Mesenchymal stem cell (in vitro differentiated cells and primary cell): ENCODE measurements at regions not wholly inside any gene's neighbourhood (a gene's known extent, or its start where the extent isn't known, plus 50 kb on each side); places are given as distances from the start of the nearest gene placed in this dataset.
A peak's percentile ranks its signal among the peaks of the same experiment; 100 is the strongest.

ENCODE experiments used
- DNase-seq: peaks from one replicate; pipeline ENCODE4 v3.0.0-alpha.2; 2013
- H2AFZ ChIP-seq: one replicate; pipeline ENCODE4 v1.6.1; 2013; ENCODE audit warnings: low read depth, mild to moderate bottlenecking, control low read depth, inconsistent platforms, low read length, moderate library complexity
- H2AK5ac ChIP-seq: 2 replicates; pipeline ENCODE4 v1.6.1; 2013; ENCODE audit warnings: low read length, moderate library complexity, mild to moderate bottlenecking, inconsistent platforms; ENCODE audit not compliant: severe bottlenecking
- H2BK120ac ChIP-seq: one replicate; pipeline ENCODE4 v1.6.1; 2013; ENCODE audit warnings: low read depth, mild to moderate bottlenecking, inconsistent platforms, low read length, moderate library complexity
- H2BK12ac ChIP-seq, 2 experiments: one replicate each; pipeline ENCODE4 v1.6.1; 2013; ENCODE audit warnings: inconsistent platforms in 2 of 2, low read length in 2 of 2, mild to moderate bottlenecking in 2 of 2, moderate library complexity in 2 of 2, control low read depth in 1 of 2
- H2BK15ac ChIP-seq: one replicate; pipeline ENCODE4 v1.6.1; 2013; ENCODE audit warnings: mild to moderate bottlenecking, low read depth, inconsistent platforms; ENCODE audit not compliant: poor library complexity, severe bottlenecking
- H2BK5ac ChIP-seq: 2 replicates; pipeline ENCODE4 v1.6.1; 2013; ENCODE audit warnings: low read depth, mild to moderate bottlenecking, low read length, control low read depth, inconsistent platforms; ENCODE audit not compliant: poor library complexity, severe bottlenecking
- H3K14ac ChIP-seq, 2 experiments: one replicate each; pipeline ENCODE4 v1.6.1; 2013; ENCODE audit warnings: inconsistent platforms in 2 of 2, low read length in 2 of 2, control low read depth in 1 of 2, mild to moderate bottlenecking in 1 of 2, moderate library complexity in 1 of 2
- H3K18ac ChIP-seq, 2 experiments: one replicate each; pipeline ENCODE4 v1.6.1; 2013; ENCODE audit warnings: inconsistent platforms in 2 of 2, low read length in 2 of 2, control low read depth in 1 of 2, low read depth in 1 of 2, mild to moderate bottlenecking in 1 of 2
- H3K23ac ChIP-seq, 2 experiments: one replicate each; pipeline ENCODE4 v1.6.1; 2013; ENCODE audit warnings: inconsistent platforms in 2 of 2, low read length in 2 of 2, mild to moderate bottlenecking in 2 of 2, moderate library complexity in 2 of 2, control low read depth in 1 of 2
- H3K27ac ChIP-seq: 2 replicates; pipeline ENCODE4 v1.5.1; 2013; ENCODE audit warnings: mild to moderate bottlenecking, moderate library complexity, low read length, control low read depth, inconsistent platforms; ENCODE audit not compliant: poor library complexity, severe bottlenecking
- H3K27me3 ChIP-seq, 2 experiments: 2 replicates each; pipeline versions ENCODE4 v1.6.1 to v1.7.0; 2013; ENCODE audit warnings: low read length in 2 of 2, mild to moderate bottlenecking in 2 of 2, moderate library complexity in 2 of 2, control low read depth in 1 of 2, inconsistent platforms in 1 of 2; ENCODE audit not compliant: control insufficient read depth in 1 of 2, insufficient read depth in 1 of 2
- H3K36me3 ChIP-seq, 2 experiments: 2 replicates each; pipeline versions ENCODE4 v1.6.1 to v1.7.0; 2013; ENCODE audit warnings: low read length in 2 of 2, control low read depth in 1 of 2, inconsistent platforms in 1 of 2, low read depth in 1 of 2, mild to moderate bottlenecking in 1 of 2; ENCODE audit not compliant: insufficient read depth in 2 of 2, control insufficient read depth in 1 of 2
- H3K4ac ChIP-seq, 2 experiments: one replicate each; pipeline ENCODE4 v1.6.1; 2013; ENCODE audit warnings: inconsistent platforms in 2 of 2, low read length in 2 of 2, mild to moderate bottlenecking in 2 of 2, moderate library complexity in 2 of 2, control low read depth in 1 of 2, low read depth in 1 of 2
- H3K4me1 ChIP-seq: 2 replicates; pipeline ENCODE4 v1.6.1; 2013; ENCODE audit warnings: low read depth, low read length, control low read depth; ENCODE audit not compliant: control insufficient read depth, insufficient read depth
- H3K4me2 ChIP-seq: 2 replicates; pipeline ENCODE4 v1.6.1; 2013; ENCODE audit warnings: low read length, mild to moderate bottlenecking, inconsistent platforms; ENCODE audit not compliant: poor library complexity, severe bottlenecking
- H3K4me3 ChIP-seq, 2 experiments: 2 replicates each; pipeline versions ENCODE4 v1.5.1 to v1.7.0; 2013; ENCODE audit warnings: low read length in 2 of 2, mild to moderate bottlenecking in 2 of 2, control low read depth in 1 of 2, low read depth in 1 of 2; ENCODE audit not compliant: insufficient read depth in 1 of 2
- H3K79me1 ChIP-seq: replicated peaks from 2 replicates; pipeline ENCODE4 v1.6.1; 2013; ENCODE audit warnings: mild to moderate bottlenecking, control low read depth, low read length, inconsistent platforms; ENCODE audit not compliant: poor library complexity, severe bottlenecking
- H3K9ac ChIP-seq: 2 replicates; pipeline ENCODE4 v1.7.0; 2013; ENCODE audit warnings: mild to moderate bottlenecking, low read length, moderate library complexity
- H3K9me3 ChIP-seq: 2 replicates; pipeline ENCODE4 v1.7.0; 2013; ENCODE audit warnings: mild to moderate bottlenecking, low read length; ENCODE audit not compliant: control insufficient read depth
- H4K8ac ChIP-seq: one replicate; pipeline ENCODE4 v1.6.1; 2013; ENCODE audit warnings: inconsistent platforms, mild to moderate bottlenecking, low read length, moderate library complexity
- H4K91ac ChIP-seq: one replicate; pipeline ENCODE4 v1.6.1; 2013; ENCODE audit warnings: mild to moderate bottlenecking, low read length, inconsistent platforms
- WGBS: methylation state at CpG from one replicate; pipeline ENCODE4 v1.1.7; 2013; ENCODE audit warnings: mixed read lengths; 5-methylcytosine and 5-hydroxymethylcytosine counted together

GRCh38 chr21:16075649-16076282 is 346.0 kb downstream of the USP25 start:
- no peak overlapping the region for H3K27ac ChIP-seq
- H2BK120ac ChIP-seq, result no peak overlapping the region
- no peak for DNase-seq
- no peak overlapping the region for H3K18ac ChIP-seq
- H3K27me3 ChIP-seq, result no peaks in the 10 kb centered on the region
- no peaks in the 10 kb centered on the region for H3K36me3 ChIP-seq
- no peaks in the 10 kb centered on the region for H3K9me3 ChIP-seq
- no peak overlapping the region for H3K23ac ChIP-seq
- H2BK12ac ChIP-seq, result no peak overlapping the region
- H3K79me1 ChIP-seq, result no peaks in the 10 kb centered on the region
- no peak overlapping the region for H2AK5ac ChIP-seq
- no peak overlapping the region for H2BK15ac ChIP-seq
- no peak overlapping the region for H4K91ac ChIP-seq
- no peak overlapping the region for H3K4me2 ChIP-seq
- no peak overlapping the region for H2BK5ac ChIP-seq
- WGBS, result 96% methylated on average over 4 of the region's 5 CpGs
- no peak overlapping the region for H2AFZ ChIP-seq
- no peak overlapping the region for H3K4ac ChIP-seq
- no peak overlapping the region for H3K14ac ChIP-seq
- no peaks in the 10 kb centered on the region for H3K4me1 ChIP-seq
- no peak overlapping the region for H3K4me3 ChIP-seq
- H3K9ac ChIP-seq, result no peak overlapping the region
- H4K8ac ChIP-seq, result no peak overlapping the region

DNA sequence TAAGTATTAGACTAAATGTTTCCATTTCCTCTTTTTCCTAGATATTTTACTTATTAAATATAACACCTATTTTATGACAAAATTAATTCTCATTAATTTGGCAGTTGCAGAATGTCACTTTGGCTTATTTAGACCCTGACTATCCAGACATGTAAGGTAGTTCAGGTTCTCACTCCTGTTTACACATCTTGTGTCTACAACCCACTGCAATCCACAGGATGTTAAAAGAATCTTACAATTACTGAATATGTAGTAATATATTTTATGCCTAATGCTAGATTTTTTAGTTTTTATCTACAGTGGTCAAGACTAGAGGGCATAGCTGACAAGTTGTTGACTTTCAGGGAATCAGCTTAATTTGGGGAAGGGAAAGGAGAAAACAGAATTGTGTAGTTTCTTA is 346.7 kb downstream of the USP25 start:
- no peaks in the 10 kb centered on the region for H3K27me3 ChIP-seq
- H2AFZ ChIP-seq, result no peak overlapping the region
- no peak overlapping the region for H2BK120ac ChIP-seq
- H3K79me1 ChIP-seq, result no peaks in the 10 kb centered on the region
- no peaks in the 10 kb centered on the region for H3K4me1 ChIP-seq
- H2BK5ac ChIP-seq, result no peak overlapping the region
- H3K36me3 ChIP-seq, result no peaks in the 10 kb centered on the region
- H3K9me3 ChIP-seq, result no peaks in the 10 kb centered on the region
- DNase-seq, result no peak
- no peak overlapping the region for H3K4me3 ChIP-seq
- H3K27ac ChIP-seq, result no peak overlapping the region
- no peak overlapping the region for H3K4me2 ChIP-seq
- H2BK15ac ChIP-seq, result no peak overlapping the region
- H4K8ac ChIP-seq, result no peak overlapping the region
- no peak overlapping the region for H4K91ac ChIP-seq
- no peak overlapping the region for H2BK12ac ChIP-seq
- H3K14ac ChIP-seq, result no peak overlapping the region
- H3K9ac ChIP-seq, result no peak overlapping the region
- H3K23ac ChIP-seq, result no peak overlapping the region
- no peak overlapping the region for H2AK5ac ChIP-seq
- no peak overlapping the region for H3K18ac ChIP-seq
- H3K4ac ChIP-seq, result no peak overlapping the region

DNA sequence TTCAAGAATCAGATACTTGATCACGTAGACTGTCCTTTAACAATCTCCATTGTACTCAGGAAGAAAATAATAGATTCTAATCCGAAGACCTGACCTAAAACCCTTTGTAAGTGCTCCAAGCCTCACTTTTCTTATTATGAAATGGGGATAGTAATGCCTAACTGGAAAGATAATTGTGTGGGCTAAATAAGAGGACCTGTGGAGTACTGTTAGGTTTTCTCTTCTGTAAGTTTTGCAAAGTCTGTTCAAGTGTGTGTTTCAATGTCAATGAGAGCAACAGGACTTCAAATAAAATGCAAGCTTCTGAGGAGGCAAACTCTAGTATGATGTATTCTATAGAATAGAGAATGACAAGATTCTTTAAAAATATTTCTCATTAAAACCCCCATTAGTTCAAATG is 348.6 kb downstream of the USP25 start:
- no peak for DNase-seq
- no peaks in the 10 kb centered on the region for H3K4me1 ChIP-seq
- H3K27me3 ChIP-seq, result no peaks in the 10 kb centered on the region
- WGBS, result 80% methylated on average over 1 of the region's 2 CpGs
- H2BK15ac ChIP-seq, result no peak overlapping the region
- no peaks in the 10 kb centered on the region for H3K36me3 ChIP-seq
- no peak overlapping the region for H2BK120ac ChIP-seq
- no peak overlapping the region for H3K4ac ChIP-seq
- H2BK12ac ChIP-seq, result no peak overlapping the region
- no peaks in the 10 kb centered on the region for H3K79me1 ChIP-seq
- no peak overlapping the region for H3K23ac ChIP-seq
- no peak overlapping the region for H2BK5ac ChIP-seq
- no peak overlapping the region for H3K9ac ChIP-seq
- H3K4me3 ChIP-seq, result no peak overlapping the region
- H3K18ac ChIP-seq, result no peak overlapping the region
- H4K91ac ChIP-seq, result no peak overlapping the region
- no peak overlapping the region for H2AFZ ChIP-seq
- no peak overlapping the region for H3K14ac ChIP-seq
- no peak overlapping the region for H3K4me2 ChIP-seq
- no peak overlapping the region for H4K8ac ChIP-seq
- no peak overlapping the region for H2AK5ac ChIP-seq
- H3K9me3 ChIP-seq, result no peaks in the 10 kb centered on the region
- no peak overlapping the region for H3K27ac ChIP-seq

DNA sequence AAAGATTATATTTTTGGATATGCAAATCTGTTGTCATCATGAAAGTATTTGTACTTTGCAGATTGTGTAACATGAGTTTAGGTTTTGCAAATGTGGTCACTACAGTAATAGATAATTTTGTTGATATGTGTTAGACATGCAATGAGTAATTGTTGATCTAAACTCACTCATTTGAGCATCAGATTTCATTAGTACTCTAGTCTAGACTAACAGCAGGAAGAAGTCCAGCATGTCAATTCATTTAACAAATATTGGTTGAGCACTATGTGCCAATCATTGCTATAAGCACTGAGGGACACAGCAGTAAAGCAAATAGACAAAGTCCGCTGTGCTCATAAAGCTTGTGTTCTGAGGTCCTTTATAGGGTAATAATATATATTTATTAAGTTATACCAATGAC is 350.0 kb downstream of the USP25 start:
- no peak overlapping the region for H2AFZ ChIP-seq
- H3K36me3 ChIP-seq, result no peaks in the 10 kb centered on the region
- H2BK120ac ChIP-seq, result no peak overlapping the region
- no peaks in the 10 kb centered on the region for H3K9me3 ChIP-seq
- no peak overlapping the region for H2AK5ac ChIP-seq
- H3K27me3 ChIP-seq, result no peaks in the 10 kb centered on the region
- no peak overlapping the region for H4K8ac ChIP-seq
- peak; percentile 6 for DNase-seq
- WGBS, result no CpG with 5 or more reads among the region's 1 CpG
- no peak overlapping the region for H2BK12ac ChIP-seq
- H3K4me2 ChIP-seq, result no peak overlapping the region
- no peak overlapping the region for H3K4ac ChIP-seq
- H3K4me3 ChIP-seq, result no peak overlapping the region
- no peak overlapping the region for H2BK5ac ChIP-seq
- no peaks in the 10 kb centered on the region for H3K4me1 ChIP-seq
- no peak overlapping the region for H3K9ac ChIP-seq
- H3K23ac ChIP-seq, result no peak overlapping the region
- no peak overlapping the region for H3K18ac ChIP-seq
- no peaks in the 10 kb centered on the region for H3K79me1 ChIP-seq
- H3K14ac ChIP-seq, result no peak overlapping the region
- H4K91ac ChIP-seq, result no peak overlapping the region
- H3K27ac ChIP-seq, result no peak overlapping the region
- H2BK15ac ChIP-seq, result no peak overlapping the region
